ENCODE measurements at regions not wholly inside any gene's neighbourhood (a gene's known extent, or its start where the extent isn't known, plus 50 kb on each side); places are given as distances from the start of the nearest gene placed in this dataset.
"Not testable (repeated sequence)": the region's sequence is repeated elsewhere in the genome, so short reads cannot be mapped to it uniquely, and the experiment has no call there.

DNA sequence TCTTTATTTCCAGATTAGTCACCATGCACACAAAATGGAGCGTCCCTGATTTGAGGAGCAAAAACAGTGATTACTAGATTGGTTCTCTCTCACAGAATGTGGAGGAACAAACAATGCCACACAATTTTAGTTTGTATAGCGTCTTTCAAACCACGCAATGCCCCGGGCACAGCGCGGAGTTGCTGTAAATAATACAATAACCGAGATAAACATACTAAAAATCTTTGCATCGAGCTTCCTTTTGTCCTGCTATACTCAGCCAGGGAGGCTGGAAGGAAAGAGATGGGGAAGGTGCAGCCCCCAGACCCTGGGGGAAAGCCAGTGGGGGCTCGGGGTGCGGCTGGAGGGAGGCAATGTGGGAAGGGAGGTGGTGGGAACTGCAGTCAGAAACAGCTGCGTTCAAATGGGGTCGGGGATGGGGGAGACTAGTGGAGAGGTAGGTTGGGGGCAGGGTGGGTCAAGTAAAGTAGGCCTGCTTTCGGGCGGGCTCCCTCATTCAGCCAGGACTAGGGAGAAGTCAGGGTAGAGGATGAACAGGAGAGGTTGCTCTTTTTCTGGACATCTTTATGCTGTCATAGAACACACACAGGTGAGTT lies 366.3 kb downstream of the RPS6KC1 start:
- DNase-seq (ENCODE audit: low read depth, low spot score), result no peak

DNA sequence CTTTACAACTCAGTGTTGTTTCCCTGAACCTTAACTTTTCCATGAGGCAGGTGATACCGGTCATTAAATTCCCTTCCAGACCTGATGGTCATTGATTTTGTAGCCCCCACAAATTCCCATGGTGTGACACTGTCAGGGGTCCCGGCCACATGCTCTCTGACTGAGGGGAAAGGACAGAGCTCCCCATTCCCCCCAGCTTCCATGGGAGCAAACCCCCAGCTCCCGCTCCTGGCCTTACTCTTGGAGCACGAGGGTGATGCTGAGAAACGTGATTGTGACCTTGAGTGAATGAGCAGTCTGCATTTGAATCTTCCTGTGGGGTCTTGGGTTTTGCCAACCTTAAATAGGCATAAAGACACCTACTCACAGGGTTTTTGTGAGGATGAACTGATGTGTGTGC lies 366.8 kb downstream of the RPS6KC1 start:
- no peak for DNase-seq (ENCODE audit: low read depth, low spot score)

DNA sequence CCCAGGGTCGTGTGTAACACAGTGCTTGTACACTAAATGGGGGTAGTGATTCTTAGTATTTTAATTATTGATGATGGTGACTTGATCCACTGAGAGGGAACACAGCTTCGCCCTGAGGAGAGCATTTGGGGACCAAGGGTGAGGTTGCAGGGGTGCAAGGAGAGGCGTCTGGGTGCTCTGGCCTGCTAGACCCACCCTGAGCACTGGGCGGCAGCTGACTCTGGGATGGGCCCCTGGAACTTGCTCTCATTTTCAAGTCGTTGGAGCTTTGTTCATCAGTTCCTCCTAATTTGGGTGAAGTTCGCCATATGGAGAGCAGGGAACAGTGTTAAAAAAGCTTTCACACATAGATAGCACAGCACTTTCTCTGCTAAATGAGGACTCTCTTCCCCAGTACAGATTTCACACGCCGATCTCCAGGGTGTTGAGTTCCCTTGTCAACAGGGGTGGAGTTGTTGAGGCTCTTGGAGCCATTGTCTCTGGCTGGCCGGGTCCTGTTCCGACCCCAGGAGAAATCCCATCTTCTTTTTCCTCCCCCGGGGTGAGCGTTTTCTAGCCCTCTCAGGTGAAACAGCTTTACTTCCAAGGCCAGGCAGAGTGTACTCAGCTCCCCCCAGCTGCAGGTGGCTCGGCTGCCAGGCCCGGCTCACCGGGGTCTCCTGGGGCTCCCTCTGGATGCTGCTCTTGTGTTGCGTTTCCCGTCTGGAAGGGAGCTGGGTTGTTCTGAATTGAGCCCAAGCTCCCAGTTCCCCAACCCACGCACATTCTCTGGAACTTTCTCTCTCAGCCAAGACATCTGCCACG lies 367.4 kb downstream of the RPS6KC1 start:
- no peak for DNase-seq (ENCODE audit: low read depth, low spot score)

DNA sequence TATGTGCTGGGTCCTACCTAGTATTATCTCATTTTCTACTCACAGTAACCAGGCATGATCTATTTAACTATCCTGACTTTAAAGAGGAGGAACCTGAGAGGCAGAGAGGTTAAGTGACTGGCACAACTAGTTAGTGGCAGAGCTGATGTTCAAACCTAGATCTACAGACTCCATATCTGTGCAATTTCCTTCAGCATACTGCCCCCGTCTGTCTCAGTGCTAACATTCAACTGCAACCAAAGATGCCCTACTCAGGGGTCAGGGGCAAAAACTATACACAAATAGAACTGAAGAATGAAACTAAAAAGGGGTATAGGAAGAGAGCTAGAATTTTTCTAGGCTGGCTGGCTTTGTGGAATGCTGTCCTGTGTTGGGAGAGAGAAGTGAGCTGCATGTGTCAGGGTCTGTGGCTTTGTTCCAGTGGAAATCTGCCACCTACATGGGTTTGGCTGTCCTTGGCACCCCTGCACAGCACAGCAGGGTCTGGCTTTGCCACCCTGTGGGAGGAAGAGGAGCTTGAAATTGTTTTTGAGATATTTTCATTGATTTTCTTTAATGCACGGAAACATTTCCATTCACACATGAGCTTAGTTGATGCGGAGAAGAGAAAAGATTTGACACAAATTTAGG lies 368.5 kb downstream of the RPS6KC1 start:
- DNase-seq (ENCODE audit: low read depth, low spot score), result no peak

DNA sequence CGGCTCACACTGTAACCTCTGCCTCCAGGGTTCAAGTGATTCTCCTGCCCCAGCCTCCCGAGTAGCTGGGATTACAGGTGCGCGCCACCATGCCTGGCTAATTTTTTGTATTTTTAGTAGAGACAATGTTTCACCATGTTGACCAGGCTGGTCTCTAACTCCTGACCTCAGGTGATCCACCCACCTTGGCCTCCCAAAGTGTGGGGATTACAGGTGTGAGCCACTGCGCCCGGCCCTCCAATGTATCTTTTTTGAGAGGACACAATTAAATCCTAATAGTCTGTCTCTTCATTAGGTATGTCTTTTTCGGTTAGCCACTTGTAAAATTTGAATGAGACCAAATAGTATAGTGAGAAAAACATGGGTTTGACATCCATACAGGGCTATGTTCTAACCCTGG lies 370.1 kb downstream of the RPS6KC1 start:
- not testable (repeated sequence) for DNase-seq (ENCODE audit: low read depth, low spot score)

DNA sequence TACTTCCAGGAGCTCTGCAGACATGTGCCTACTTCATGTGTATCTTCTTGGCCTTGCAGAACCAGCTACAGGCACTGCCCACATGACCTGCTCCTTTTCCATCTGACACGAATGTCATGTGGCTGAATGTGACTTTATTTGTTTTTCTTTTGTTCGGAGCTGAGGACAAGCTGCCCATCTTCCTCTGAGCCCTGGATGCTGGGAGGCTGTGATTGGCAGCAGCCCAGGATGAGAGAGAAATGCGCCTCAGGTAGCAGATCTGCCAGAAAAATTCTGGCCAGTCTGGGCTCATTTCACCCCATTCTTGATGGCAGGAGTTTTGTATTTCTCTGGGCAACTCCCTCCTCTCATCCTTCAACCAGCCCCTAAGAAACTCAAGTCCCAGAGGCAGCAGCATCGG lies 372.0 kb downstream of the RPS6KC1 start:
- no peak for DNase-seq (ENCODE audit: low read depth, low spot score)

DNA sequence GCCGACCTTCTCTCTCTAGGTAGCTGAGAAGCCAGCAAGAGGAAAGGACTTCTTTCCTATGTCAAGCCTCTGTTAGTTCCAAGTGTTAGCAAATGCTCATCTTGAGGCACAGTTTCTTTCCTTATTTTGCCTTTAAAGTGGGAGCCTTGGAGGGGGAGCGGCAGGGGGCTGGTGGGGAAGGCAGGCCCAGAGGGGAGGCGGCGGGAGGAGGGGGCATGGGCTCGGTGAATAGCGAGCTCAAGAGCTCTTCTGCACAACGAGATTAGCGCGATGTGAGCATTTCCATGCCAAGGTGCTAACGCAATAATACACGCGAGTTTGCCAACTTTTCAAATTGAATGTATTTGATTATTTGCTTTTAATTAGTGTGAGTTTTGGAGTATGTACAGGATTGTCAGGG lies 372.6 kb downstream of the RPS6KC1 start:
- DNase-seq (ENCODE audit: low read depth, low spot score), result no peak

DNA sequence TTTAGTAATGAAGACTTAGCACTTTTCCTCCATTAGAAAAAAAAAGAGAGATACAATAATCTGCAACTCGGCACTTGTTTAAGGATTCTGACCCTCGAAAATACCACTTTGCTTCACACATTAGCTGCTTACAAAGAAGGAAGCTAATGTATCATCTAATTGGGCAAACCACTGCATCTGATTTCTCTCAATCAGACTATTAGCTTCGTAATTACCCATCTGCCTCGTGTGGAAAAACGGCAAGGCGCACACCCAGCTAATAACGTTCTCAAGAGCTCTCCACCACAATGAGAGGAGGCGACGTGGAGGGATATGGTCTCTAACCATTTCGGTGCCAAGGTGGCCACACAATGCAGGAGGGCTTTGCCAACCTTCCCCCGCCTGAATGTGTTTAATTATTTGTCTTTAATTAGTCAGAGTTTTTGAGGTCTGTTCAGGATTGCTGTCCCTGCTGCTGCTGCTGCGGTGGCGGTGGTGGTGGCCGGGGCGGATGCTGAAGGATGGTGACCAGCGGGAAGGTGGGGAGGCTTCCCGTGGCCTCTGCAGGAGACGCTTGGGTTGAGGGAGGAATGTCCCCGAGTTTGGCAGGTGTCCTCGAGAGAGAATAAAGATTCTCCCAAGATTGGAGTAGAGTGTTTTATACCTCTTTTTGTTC lies 374.5 kb downstream of the RPS6KC1 start:
- no peak for DNase-seq (ENCODE audit: low read depth, low spot score)

DNA sequence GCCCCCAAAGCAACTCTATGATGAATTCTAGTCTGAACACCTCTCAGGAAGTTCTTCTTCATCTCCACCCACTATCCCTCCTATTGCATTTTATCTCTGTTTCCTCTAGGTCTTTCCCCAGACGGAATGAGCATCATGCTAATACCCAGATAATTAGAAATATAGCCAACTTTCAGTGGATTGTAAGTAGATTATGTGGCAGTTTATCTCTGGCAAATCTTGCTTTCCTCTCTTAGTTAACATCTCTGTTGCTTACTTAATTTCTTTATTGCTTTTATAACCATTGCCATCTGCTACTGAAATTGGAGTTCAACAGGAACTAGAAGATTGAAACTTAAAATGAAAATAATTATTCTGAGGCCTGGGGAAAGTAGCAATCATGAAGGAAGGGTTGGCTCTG lies 378.6 kb downstream of the RPS6KC1 start:
- DNase-seq (ENCODE audit: low read depth, low spot score), result no peak

DNA sequence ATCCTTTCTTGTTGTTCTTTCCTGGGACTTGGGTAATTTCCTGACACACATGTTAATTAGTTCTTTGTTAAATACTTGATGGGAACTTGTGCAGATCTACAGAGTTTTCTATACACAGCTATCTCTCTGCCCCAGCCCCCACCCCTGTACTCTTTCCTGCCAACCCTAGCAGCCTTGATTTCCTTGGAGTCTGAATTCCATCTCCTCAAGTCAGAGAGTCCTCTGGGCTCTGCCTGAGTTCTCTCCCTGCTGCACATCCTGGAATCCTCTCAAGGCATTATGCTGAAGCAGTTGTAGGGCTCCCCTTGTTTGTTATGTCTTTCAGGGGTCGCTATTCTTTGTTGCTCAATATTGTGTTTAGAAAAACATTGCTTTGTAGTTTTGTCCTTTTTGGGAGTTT lies 384.7 kb downstream of the RPS6KC1 start:
- no peak for DNase-seq (ENCODE audit: low read depth, low spot score)

DNA sequence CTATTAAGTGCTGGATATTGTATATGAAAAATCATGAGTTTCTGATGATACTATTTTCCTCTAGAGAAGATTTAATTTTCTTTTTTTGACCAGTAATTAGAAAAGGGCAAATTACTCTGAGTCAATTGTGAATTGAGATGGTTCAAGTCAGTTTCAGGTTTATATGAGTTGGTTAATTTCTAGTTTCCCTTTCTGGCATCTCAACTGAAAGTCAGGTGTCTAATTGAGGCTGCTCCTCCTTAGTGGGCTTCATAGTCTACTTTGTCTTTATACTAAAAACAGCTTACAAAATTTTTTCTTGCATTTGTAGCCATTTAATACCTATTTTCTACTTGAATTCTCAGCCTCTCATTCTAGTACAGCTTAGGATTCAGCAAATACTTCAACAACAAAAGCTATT lies 387.3 kb downstream of the RPS6KC1 start:
- no peak for DNase-seq (ENCODE audit: low read depth, low spot score)

DNA sequence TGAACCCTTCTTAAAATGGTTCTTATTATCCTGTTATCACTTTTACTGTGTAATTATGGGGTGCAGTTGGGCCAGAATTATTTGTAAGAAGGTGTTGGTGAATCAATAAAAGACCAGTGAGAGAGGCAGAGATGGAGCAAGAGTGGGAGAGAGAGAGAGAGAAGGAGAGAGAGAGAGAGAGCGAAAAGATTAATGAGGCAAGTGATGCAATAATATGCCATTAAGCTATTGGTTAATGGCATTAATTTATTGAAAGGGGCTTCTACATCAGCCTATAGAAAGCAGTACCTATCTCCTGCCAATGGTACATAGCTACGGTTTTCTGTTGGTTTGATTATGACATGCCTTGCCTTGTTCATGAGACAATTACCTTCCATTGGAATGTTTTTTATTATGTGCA lies 388.7 kb downstream of the RPS6KC1 start:
- no peak for DNase-seq (ENCODE audit: low read depth, low spot score)

DNA sequence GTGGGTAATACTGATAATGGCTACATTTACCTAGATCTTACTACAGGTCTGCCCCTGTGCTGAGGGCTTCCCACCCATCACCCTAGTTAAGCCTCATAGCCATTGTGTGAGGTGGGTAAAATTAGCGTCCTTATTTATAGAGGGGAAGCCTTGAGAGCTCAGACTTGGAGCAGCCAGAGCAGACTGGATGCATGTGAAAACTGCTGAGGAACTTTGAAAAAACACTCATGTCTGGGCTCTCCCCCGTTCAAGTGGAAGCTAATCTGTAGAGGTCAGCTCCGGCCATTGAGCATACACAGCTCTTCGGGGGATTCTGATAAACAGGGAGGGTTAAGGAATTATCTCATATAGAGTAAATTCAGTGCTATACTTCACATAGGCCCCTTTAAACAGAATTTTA lies 389.7 kb downstream of the RPS6KC1 start:
- DNase-seq (ENCODE audit: low read depth, low spot score), result no peak

DNA sequence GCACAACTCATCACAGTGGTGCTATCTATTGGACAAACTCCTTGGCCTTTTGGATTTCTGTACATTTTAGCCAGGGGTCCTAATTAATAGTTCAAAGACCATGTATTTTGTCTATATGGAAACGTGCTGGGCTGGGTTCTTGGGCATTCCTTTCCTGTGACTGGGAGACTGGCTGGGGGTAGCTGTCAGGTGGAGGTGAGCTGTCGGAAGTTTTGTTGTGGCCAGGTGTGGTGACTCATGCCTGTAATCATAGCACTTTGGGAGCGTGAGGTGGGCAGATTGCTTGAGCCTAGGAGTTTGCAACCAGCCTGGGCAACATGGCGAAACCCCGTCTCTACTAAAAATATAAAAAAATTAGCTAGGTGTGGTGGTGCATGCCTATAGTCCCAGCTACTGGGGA lies 392.4 kb downstream of the RPS6KC1 start:
- no peak for DNase-seq (ENCODE audit: low read depth, low spot score)

DNA sequence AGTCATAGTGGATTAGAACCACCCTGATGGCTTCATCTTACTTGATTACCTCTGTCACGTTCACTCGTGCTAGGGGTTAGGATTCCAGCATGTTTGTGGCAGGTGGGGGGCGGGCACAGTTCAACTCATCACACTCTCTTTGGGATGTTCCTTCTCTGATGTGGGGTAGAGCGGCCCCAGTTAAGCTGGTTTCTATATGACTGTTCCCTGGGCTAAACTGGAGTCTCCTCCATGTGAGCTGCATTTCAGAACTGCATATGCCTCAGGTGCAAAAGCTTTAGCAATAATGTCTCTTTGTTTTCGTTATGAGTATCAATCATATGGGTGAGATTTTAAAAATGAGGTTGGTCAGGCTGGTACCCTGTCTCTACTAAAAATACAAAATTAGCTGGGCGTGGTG lies 393.2 kb downstream of the RPS6KC1 start:
- no peak for DNase-seq (ENCODE audit: low read depth, low spot score)

DNA sequence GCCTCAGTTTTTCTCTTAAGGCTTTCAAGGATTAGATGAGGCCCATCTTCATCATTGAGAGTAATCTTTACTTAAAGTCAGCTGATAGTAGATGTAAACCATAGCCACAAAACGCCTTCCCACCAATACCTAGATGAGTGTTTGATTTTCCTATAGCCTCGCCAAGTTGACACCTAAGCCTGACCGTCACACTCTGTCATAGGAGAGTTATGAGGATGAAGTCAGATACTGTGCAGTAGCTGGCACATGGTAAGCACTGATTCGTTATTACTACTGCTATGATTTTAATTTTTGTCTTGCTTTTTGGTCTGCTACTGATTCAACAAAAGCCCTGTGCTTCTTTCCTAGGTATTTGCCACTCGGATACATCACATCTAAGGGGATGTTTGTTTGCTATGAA lies 395.5 kb downstream of the RPS6KC1 start:
- no peak for DNase-seq (ENCODE audit: low read depth, low spot score)

DNA sequence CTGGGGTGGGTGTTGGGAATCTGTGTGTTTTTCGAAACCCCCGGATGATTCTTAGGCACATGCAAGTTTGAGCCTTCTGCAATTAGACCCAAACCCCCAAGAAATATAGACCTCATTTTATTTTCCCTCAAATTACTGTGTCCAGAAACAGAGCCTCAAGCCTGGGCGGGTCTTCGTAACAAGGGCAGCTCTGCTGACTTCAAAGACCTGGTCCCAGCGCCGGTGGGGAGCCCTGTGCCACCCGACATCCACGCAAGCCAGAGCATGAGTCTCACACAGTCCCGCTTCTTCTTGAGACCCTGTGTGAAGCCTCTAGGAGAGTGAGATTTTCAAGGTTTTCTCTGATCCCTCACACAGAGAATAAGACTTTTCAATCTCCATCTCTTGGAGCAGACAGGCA lies 397.3 kb downstream of the RPS6KC1 start:
- DNase-seq (ENCODE audit: low read depth, low spot score), result no peak

DNA sequence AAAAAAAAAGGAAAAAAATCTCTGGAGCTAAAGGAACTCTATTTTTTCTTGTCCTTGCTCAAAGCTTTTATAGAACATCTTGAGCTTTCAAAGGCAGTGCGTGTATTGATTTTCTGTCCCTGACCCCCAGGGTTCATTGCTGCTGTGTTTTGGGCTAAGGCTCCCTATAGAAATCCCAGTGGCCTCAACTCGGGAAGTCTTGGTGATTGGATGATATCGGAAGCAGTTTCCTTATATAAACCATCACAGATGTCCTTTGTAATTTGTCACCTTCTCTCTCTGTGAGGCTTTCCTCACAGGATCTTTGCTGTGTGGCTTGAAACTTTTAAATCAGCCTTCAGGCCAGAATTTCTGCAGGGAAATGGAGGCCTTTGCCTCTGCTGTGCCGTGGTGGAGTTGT lies 397.7 kb downstream of the RPS6KC1 start:
- no peak for DNase-seq (ENCODE audit: low read depth, low spot score)

DNA sequence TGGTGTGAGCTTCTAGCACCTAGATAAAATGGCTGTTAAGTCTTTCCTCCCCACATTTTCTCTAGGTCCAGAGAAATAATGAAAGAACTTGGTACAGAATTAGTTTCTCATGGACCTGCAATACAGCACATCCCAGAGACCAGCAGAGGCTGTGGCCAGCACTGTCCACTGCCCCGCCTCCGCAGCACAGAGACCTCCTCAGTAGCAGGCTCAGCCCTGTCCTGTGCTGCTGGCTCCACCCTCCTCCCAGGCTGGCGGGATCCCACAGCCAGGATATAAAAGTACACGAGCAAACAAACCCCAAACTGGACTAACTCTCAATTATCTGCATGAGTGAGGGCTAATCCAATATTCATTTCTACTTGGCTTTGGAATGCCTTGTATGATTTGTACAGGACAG lies 401.5 kb downstream of the RPS6KC1 start:
- DNase-seq (ENCODE audit: low read depth, low spot score), result no peak

DNA sequence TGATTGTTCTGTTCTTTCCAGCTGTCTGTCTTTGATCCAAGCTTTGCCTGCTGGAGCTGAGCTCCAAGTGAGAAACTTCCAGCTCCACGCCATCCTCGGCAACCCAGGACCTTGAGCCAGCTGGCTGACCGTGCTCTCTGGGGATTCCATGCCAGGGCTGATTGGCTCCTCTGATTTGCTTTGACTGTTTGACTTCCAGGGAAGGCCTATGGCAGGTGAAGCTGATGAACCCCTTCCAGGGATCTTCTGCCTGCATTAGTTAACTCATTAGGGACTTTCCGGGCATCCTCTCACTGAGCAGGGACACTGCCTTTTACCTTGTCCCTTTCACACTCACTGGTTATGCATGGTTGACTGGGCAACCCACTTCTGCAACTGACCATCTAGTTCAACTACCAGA lies 406.1 kb downstream of the RPS6KC1 start:
- no peak for DNase-seq (ENCODE audit: low read depth, low spot score)

DNA sequence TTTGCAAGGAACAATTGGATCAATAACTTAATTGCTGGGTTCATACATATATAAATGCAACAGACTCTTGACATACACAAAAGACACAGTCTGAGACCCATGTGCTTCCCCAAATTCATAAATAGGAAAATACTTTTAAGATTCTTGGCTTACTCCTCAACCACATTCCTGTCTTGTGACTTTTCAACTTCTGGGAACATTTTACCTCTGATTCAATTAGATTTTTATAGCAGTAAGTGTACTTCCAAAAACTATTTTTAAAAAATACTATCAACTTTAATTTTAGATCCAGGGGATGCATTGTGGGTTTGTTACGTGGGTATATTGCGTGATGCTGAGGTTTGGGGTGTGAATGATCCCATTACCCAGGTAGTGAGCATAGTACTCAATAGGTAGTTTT lies 406.7 kb downstream of the RPS6KC1 start:
- DNase-seq (ENCODE audit: low read depth, low spot score), result no peak

DNA sequence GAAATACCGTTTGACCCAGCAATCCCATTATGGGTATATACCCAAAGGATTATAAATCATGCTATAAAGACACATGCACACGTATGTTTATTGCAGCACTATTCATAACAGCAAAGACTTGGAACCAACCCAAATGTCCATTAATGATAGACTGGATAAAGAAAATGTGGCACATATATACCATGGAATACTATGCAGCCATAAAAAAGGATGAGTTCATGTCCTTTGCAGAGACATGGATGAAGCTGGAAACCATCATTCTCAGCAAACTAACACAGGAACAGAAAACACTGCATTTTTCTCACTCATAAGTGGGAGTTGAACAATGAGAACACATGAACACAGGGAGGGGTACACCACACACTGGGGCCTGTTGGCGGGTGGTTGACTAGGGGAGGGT lies 411.3 kb downstream of the RPS6KC1 start:
- not testable (repeated sequence) for DNase-seq (ENCODE audit: low read depth, low spot score)

All from pulmonary artery endothelial cell (primary cell).